ENCODE measurements at regions not wholly inside any gene's neighbourhood (a gene's known extent, or its start where the extent isn't known, plus 50 kb on each side); places are given as distances from the start of the nearest gene placed in this dataset.

GRCh38 chr15:79659691-79660090, 227.6 kb downstream of the MINAR1 start:
- no peak for TF ChIP-seq HNF4A (conservative IDR thresholded peaks at IDR 0.05)
- TF ChIP-seq RAD21 (IDR thresholded peaks at IDR 0.05): no peak
- TF ChIP-seq, protein P1, sequence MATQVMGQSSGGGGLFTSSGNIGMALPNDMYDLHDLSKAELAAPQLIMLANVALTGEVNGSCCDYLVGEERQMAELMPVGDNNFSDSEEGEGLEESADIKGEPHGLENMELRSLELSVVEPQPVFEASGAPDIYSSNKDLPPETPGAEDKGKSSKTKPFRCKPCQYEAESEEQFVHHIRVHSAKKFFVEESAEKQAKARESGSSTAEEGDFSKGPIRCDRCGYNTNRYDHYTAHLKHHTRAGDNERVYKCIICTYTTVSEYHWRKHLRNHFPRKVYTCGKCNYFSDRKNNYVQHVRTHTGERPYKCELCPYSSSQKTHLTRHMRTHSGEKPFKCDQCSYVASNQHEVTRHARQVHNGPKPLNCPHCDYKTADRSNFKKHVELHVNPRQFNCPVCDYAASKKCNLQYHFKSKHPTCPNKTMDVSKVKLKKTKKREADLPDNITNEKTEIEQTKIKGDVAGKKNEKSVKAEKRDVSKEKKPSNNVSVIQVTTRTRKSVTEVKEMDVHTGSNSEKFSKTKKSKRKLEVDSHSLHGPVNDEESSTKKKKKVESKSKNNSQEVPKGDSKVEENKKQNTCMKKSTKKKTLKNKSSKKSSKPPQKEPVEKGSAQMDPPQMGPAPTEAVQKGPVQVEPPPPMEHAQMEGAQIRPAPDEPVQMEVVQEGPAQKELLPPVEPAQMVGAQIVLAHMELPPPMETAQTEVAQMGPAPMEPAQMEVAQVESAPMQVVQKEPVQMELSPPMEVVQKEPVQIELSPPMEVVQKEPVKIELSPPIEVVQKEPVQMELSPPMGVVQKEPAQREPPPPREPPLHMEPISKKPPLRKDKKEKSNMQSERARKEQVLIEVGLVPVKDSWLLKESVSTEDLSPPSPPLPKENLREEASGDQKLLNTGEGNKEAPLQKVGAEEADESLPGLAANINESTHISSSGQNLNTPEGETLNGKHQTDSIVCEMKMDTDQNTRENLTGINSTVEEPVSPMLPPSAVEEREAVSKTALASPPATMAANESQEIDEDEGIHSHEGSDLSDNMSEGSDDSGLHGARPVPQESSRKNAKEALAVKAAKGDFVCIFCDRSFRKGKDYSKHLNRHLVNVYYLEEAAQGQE (IDR thresholded peaks at IDR 0.05): no peak
- TF ChIP-seq NR2F2 (IDR thresholded peaks at IDR 0.05): no peak
- no peak for TF ChIP-seq GABPA (IDR thresholded peaks at IDR 0.05 in 1 of 2, conservative IDR thresholded peaks at IDR 0.05 in 1 of 2)
- no peak for TF ChIP-seq ZBTB33 (IDR thresholded peaks at IDR 0.05)
- no peak for TF ChIP-seq TAF1 (conservative IDR thresholded peaks at IDR 0.05)
- no peak for TF ChIP-seq RXRA (IDR thresholded peaks at IDR 0.05)
- TF ChIP-seq HNF4G (IDR thresholded peaks at IDR 0.05): no peak
- no peak for TF ChIP-seq EGR1 (IDR thresholded peaks at IDR 0.05; ENCODE audit: low read depth in 2 of 2)
- Histone ChIP-seq H3K9ac (ENCODE audit: low read depth in 1 of 2, low read length in 2 of 2) (no peak overlapping the region), H3K27me3 (ENCODE audit: control insufficient read depth in 4 of 4, insufficient read depth in 4 of 4, low read length in 3 of 4) (no peaks in the 10 kb centered on the region), H3K4me3 (ENCODE audit: low read depth in 1 of 3, low read length in 3 of 3) (no peak overlapping the region), H3K36me3 (ENCODE audit: control insufficient read depth in 4 of 4, insufficient read depth in 3 of 4, low read depth in 1 of 4, low read length in 3 of 4) (no peaks in the 10 kb centered on the region), H3K4me1 (ENCODE audit: control insufficient read depth in 4 of 4, insufficient read depth in 4 of 4, low read length in 3 of 4) (peaks cover 9 to 29% (median 24%) of the 10 kb centered on the region in 4 donors), H3K9me3 (ENCODE audit: control insufficient read depth in 4 of 4, low read length in 3 of 4) (no peaks in the 10 kb centered on the region), H3K27ac (ENCODE audit: low read depth in 1 of 2, low read length in 2 of 2) (no peak overlapping the region)
- no peak for DNase-seq (ENCODE audit: low spot score)
- WGBS: 92% methylated on average over 2 of the region's 2 CpGs

- WGBS: 93% methylated on average over 1 of the region's 1 CpG
- Histone ChIP-seq H3K27ac (ENCODE audit: low read depth in 1 of 2, low read length in 2 of 2) (no peak overlapping the region), H3K27me3 (ENCODE audit: control insufficient read depth in 4 of 4, insufficient read depth in 4 of 4, low read length in 3 of 4) (no peaks in the 10 kb centered on the region), H3K9ac (ENCODE audit: low read depth in 1 of 2, low read length in 2 of 2) (no peak overlapping the region), H3K4me1 (ENCODE audit: control insufficient read depth in 4 of 4, insufficient read depth in 4 of 4, low read length in 3 of 4) (peaks cover 2 to 20% (median 15%) of the 10 kb centered on the region in 4 donors), H3K9me3 (ENCODE audit: control insufficient read depth in 4 of 4, low read length in 3 of 4) (no peaks in the 10 kb centered on the region), H3K36me3 (ENCODE audit: control insufficient read depth in 4 of 4, insufficient read depth in 3 of 4, low read depth in 1 of 4, low read length in 3 of 4) (no peaks in the 10 kb centered on the region), H3K4me3 (ENCODE audit: low read depth in 1 of 3, low read length in 3 of 3) (no peak overlapping the region)
- no peak for TF ChIP-seq JUND (IDR thresholded peaks at IDR 0.05)
- no peak for TF ChIP-seq SP1 (IDR thresholded peaks at IDR 0.05)
- no peak for TF ChIP-seq HNF4A (conservative IDR thresholded peaks at IDR 0.05)
- TF ChIP-seq ZBTB33 (IDR thresholded peaks at IDR 0.05): no peak
- no peak for TF ChIP-seq FOXA2 (IDR thresholded peaks at IDR 0.05)
- TF ChIP-seq YY1 (IDR thresholded peaks at IDR 0.05): no peak
- TF ChIP-seq MAX (IDR thresholded peaks at IDR 0.05): no peak
- no peak for TF ChIP-seq RAD21 (IDR thresholded peaks at IDR 0.05)
- TF ChIP-seq FOXA1 (IDR thresholded peaks at IDR 0.05): no peak
- TF ChIP-seq, protein P1 (IDR thresholded peaks at IDR 0.05): no peak
- TF ChIP-seq HNF4G (IDR thresholded peaks at IDR 0.05): no peak
- TF ChIP-seq, protein P2, sequence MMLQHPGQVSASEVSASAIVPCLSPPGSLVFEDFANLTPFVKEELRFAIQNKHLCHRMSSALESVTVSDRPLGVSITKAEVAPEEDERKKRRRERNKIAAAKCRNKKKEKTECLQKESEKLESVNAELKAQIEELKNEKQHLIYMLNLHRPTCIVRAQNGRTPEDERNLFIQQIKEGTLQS (IDR thresholded peaks at IDR 0.05): no peak
- TF ChIP-seq TAF1 (conservative IDR thresholded peaks at IDR 0.05): no peak
- no peak for TF ChIP-seq EGR1 (IDR thresholded peaks at IDR 0.05; ENCODE audit: low read depth in 2 of 2)
- no peak for TF ChIP-seq GABPA (IDR thresholded peaks at IDR 0.05 in 1 of 2, conservative IDR thresholded peaks at IDR 0.05 in 1 of 2)
- TF ChIP-seq, protein P3, sequence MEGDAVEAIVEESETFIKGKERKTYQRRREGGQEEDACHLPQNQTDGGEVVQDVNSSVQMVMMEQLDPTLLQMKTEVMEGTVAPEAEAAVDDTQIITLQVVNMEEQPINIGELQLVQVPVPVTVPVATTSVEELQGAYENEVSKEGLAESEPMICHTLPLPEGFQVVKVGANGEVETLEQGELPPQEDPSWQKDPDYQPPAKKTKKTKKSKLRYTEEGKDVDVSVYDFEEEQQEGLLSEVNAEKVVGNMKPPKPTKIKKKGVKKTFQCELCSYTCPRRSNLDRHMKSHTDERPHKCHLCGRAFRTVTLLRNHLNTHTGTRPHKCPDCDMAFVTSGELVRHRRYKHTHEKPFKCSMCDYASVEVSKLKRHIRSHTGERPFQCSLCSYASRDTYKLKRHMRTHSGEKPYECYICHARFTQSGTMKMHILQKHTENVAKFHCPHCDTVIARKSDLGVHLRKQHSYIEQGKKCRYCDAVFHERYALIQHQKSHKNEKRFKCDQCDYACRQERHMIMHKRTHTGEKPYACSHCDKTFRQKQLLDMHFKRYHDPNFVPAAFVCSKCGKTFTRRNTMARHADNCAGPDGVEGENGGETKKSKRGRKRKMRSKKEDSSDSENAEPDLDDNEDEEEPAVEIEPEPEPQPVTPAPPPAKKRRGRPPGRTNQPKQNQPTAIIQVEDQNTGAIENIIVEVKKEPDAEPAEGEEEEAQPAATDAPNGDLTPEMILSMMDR (IDR thresholded peaks at IDR 0.05; ENCODE audit: low read depth, low read length, missing input control): no peak
- TF ChIP-seq NR2F2 (IDR thresholded peaks at IDR 0.05): no peak
- DNase-seq (ENCODE audit: low spot score): no peak
These were observed 229.3 kb downstream of the MINAR1 start for GRCh38 chr15:79661411-79661810.

Data from liver (tissue), 8 donors.